ENCODE measurements at regions not wholly inside any gene's neighbourhood (a gene's known extent, or its start where the extent isn't known, plus 50 kb on each side); places are given as distances from the start of the nearest gene placed in this dataset.

GRCh38 chr1:216824511-216824910, 101.3 kb upstream of the ESRRG start:
- Histone ChIP-seq H3K4me3 (ENCODE audit: low read depth in 1 of 3, low read length in 3 of 3) (no peak overlapping the region), H3K27ac (ENCODE audit: low read depth in 1 of 2, low read length in 2 of 2) (no peak overlapping the region), H3K4me1 (ENCODE audit: control insufficient read depth in 4 of 4, insufficient read depth in 4 of 4, low read length in 3 of 4) (no peaks in the 10 kb centered on the region), H3K9me3 (ENCODE audit: control insufficient read depth in 4 of 4, low read length in 3 of 4) (no peaks in the 10 kb centered on the region), H3K27me3 (ENCODE audit: control insufficient read depth in 4 of 4, insufficient read depth in 4 of 4, low read length in 3 of 4) (no peaks in the 10 kb centered on the region), H3K9ac (ENCODE audit: low read depth in 1 of 2, low read length in 2 of 2) (no peak overlapping the region), H3K36me3 (ENCODE audit: control insufficient read depth in 4 of 4, insufficient read depth in 3 of 4, low read depth in 1 of 4, low read length in 3 of 4) (no peaks in the 10 kb centered on the region)
- no peak for TF ChIP-seq HNF4A (conservative IDR thresholded peaks at IDR 0.05)
- no peak for TF ChIP-seq GABPA (IDR thresholded peaks at IDR 0.05 in 1 of 2, conservative IDR thresholded peaks at IDR 0.05 in 1 of 2)
- TF ChIP-seq RAD21 (IDR thresholded peaks at IDR 0.05) = no peak
- no peak for TF ChIP-seq MAX (IDR thresholded peaks at IDR 0.05)
- no peak for TF ChIP-seq RXRA (IDR thresholded peaks at IDR 0.05)
- TF ChIP-seq, protein P1, sequence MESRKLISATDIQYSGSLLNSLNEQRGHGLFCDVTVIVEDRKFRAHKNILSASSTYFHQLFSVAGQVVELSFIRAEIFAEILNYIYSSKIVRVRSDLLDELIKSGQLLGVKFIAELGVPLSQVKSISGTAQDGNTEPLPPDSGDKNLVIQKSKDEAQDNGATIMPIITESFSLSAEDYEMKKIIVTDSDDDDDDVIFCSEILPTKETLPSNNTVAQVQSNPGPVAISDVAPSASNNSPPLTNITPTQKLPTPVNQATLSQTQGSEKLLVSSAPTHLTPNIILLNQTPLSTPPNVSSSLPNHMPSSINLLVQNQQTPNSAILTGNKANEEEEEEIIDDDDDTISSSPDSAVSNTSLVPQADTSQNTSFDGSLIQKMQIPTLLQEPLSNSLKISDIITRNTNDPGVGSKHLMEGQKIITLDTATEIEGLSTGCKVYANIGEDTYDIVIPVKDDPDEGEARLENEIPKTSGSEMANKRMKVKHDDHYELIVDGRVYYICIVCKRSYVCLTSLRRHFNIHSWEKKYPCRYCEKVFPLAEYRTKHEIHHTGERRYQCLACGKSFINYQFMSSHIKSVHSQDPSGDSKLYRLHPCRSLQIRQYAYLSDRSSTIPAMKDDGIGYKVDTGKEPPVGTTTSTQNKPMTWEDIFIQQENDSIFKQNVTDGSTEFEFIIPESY (IDR thresholded peaks at IDR 0.05) = no peak
- no peak for TF ChIP-seq NR2F2 (IDR thresholded peaks at IDR 0.05)
- TF ChIP-seq EGR1 (IDR thresholded peaks at IDR 0.05; ENCODE audit: low read depth in 2 of 2) = no peak
- TF ChIP-seq YY1 (IDR thresholded peaks at IDR 0.05) = no peak
- TF ChIP-seq, protein P2, sequence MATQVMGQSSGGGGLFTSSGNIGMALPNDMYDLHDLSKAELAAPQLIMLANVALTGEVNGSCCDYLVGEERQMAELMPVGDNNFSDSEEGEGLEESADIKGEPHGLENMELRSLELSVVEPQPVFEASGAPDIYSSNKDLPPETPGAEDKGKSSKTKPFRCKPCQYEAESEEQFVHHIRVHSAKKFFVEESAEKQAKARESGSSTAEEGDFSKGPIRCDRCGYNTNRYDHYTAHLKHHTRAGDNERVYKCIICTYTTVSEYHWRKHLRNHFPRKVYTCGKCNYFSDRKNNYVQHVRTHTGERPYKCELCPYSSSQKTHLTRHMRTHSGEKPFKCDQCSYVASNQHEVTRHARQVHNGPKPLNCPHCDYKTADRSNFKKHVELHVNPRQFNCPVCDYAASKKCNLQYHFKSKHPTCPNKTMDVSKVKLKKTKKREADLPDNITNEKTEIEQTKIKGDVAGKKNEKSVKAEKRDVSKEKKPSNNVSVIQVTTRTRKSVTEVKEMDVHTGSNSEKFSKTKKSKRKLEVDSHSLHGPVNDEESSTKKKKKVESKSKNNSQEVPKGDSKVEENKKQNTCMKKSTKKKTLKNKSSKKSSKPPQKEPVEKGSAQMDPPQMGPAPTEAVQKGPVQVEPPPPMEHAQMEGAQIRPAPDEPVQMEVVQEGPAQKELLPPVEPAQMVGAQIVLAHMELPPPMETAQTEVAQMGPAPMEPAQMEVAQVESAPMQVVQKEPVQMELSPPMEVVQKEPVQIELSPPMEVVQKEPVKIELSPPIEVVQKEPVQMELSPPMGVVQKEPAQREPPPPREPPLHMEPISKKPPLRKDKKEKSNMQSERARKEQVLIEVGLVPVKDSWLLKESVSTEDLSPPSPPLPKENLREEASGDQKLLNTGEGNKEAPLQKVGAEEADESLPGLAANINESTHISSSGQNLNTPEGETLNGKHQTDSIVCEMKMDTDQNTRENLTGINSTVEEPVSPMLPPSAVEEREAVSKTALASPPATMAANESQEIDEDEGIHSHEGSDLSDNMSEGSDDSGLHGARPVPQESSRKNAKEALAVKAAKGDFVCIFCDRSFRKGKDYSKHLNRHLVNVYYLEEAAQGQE (IDR thresholded peaks at IDR 0.05) = no peak
- TF ChIP-seq TAF1 (conservative IDR thresholded peaks at IDR 0.05) = no peak
- no peak for TF ChIP-seq JUND (IDR thresholded peaks at IDR 0.05)
- TF ChIP-seq FOXA1 (IDR thresholded peaks at IDR 0.05) = no peak
- TF ChIP-seq, protein P3, sequence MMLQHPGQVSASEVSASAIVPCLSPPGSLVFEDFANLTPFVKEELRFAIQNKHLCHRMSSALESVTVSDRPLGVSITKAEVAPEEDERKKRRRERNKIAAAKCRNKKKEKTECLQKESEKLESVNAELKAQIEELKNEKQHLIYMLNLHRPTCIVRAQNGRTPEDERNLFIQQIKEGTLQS (IDR thresholded peaks at IDR 0.05) = no peak
- TF ChIP-seq SP1 (IDR thresholded peaks at IDR 0.05) = no peak
- TF ChIP-seq FOXA2 (IDR thresholded peaks at IDR 0.05) = no peak
- TF ChIP-seq, protein P4, sequence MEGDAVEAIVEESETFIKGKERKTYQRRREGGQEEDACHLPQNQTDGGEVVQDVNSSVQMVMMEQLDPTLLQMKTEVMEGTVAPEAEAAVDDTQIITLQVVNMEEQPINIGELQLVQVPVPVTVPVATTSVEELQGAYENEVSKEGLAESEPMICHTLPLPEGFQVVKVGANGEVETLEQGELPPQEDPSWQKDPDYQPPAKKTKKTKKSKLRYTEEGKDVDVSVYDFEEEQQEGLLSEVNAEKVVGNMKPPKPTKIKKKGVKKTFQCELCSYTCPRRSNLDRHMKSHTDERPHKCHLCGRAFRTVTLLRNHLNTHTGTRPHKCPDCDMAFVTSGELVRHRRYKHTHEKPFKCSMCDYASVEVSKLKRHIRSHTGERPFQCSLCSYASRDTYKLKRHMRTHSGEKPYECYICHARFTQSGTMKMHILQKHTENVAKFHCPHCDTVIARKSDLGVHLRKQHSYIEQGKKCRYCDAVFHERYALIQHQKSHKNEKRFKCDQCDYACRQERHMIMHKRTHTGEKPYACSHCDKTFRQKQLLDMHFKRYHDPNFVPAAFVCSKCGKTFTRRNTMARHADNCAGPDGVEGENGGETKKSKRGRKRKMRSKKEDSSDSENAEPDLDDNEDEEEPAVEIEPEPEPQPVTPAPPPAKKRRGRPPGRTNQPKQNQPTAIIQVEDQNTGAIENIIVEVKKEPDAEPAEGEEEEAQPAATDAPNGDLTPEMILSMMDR (IDR thresholded peaks at IDR 0.05; ENCODE audit: low read depth, low read length, missing input control) = no peak
- 84% methylated on average over 3 of the region's 3 CpGs for WGBS
- DNase-seq (ENCODE audit: low spot score) = no peak

DNA sequence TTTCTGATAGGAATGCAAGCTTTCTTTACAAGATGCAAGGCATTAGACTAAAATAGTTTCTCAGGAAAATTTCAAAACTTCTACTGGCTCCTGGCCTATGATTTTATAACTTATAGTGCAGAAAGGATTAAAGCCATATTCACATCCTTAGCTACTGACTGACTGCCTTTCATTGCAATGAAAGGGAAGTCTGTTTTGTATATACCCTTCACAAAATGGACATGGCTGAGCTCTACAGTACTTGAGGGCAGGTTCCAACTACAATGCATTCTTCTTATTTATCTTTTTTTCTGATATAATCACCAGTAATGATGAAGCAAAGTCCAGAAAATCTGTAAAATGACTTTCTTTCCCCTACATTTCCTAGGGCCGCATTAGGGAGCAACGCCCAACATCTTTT, 100.5 kb upstream of the ESRRG start:
- Histone ChIP-seq H3K27me3 (ENCODE audit: control insufficient read depth in 4 of 4, insufficient read depth in 4 of 4, low read length in 3 of 4) (no peaks in the 10 kb centered on the region), H3K9ac (ENCODE audit: low read depth in 1 of 2, low read length in 2 of 2) (no peak overlapping the region), H3K36me3 (ENCODE audit: control insufficient read depth in 4 of 4, insufficient read depth in 3 of 4, low read depth in 1 of 4, low read length in 3 of 4) (no peaks in the 10 kb centered on the region), H3K4me1 (ENCODE audit: control insufficient read depth in 4 of 4, insufficient read depth in 4 of 4, low read length in 3 of 4) (no peaks in the 10 kb centered on the region), H3K9me3 (ENCODE audit: control insufficient read depth in 4 of 4, low read length in 3 of 4) (no peaks in the 10 kb centered on the region), H3K4me3 (ENCODE audit: low read depth in 1 of 3, low read length in 3 of 3) (no peak overlapping the region), H3K27ac (ENCODE audit: low read depth in 1 of 2, low read length in 2 of 2) (no peak overlapping the region)
- DNase-seq (ENCODE audit: low spot score) = no peak
- TF ChIP-seq, protein P1 (IDR thresholded peaks at IDR 0.05) = no peak
- TF ChIP-seq EGR1 (IDR thresholded peaks at IDR 0.05; ENCODE audit: low read depth in 2 of 2) (no peak), SP1 (IDR thresholded peaks at IDR 0.05) (no peak), HNF4A (conservative IDR thresholded peaks at IDR 0.05) (no peak), NR2F2 (IDR thresholded peaks at IDR 0.05) (no peak), FOXA1 (IDR thresholded peaks at IDR 0.05) (no peak), YY1 (IDR thresholded peaks at IDR 0.05) (no peak), JUND (IDR thresholded peaks at IDR 0.05) (no peak), MAX (IDR thresholded peaks at IDR 0.05) (no peak), HNF4G (IDR thresholded peaks at IDR 0.05) (no peak), TAF1 (conservative IDR thresholded peaks at IDR 0.05) (no peak), FOXA2 (IDR thresholded peaks at IDR 0.05) (no peak), GABPA (IDR thresholded peaks at IDR 0.05 in 1 of 2, conservative IDR thresholded peaks at IDR 0.05 in 1 of 2) (no peak)
- TF ChIP-seq, protein P3 (IDR thresholded peaks at IDR 0.05) = no peak
- TF ChIP-seq, protein P4 (IDR thresholded peaks at IDR 0.05; ENCODE audit: low read depth, low read length, missing input control) = no peak
- WGBS = 84% methylated on average over 2 of the region's 2 CpGs
